GM10266 (cell line): ENCODE measurements at regions not wholly inside any gene's neighbourhood (a gene's known extent, or its start where the extent isn't known, plus 50 kb on each side); places are given as distances from the start of the nearest gene placed in this dataset.
A peak's percentile ranks its signal among the peaks of the same experiment; 100 is the strongest.

Experiments used
- DNase-seq: peaks from one replicate; pipeline ENCODE4 v3.0.0; 2012; ENCODE audit errors: extremely low spot score
- TF ChIP-seq, protein P1 (sequence below): IDR thresholded peaks from 2 replicates; pipeline ENCODE4 v1.5.1; 2012; ENCODE audit warnings: mild to moderate bottlenecking, low read depth; ENCODE audit not compliant: control insufficient read depth, insufficient read depth; ENCODE audit errors: missing control alignments

DNA sequence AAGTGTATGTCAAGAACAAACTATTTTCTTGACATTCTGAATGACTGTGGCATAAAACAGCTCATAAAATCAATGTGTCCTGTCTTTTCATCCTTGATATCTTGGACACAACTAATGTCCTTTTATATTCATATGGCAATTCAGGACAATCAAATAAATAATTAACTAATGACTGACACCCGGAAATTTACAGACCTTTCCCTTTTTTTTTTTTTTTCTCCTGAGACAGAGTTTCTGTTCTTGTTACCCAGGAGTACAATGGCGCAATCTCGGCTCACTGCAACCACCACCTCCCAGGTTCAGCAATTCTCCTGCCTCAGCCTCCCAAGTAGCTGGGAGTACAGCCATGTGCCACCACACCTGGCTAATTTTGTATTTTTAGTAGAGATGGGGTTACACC is 107.1 kb upstream of the LGSN start:
- DNase-seq = no peak
- TF ChIP-seq, protein P1, sequence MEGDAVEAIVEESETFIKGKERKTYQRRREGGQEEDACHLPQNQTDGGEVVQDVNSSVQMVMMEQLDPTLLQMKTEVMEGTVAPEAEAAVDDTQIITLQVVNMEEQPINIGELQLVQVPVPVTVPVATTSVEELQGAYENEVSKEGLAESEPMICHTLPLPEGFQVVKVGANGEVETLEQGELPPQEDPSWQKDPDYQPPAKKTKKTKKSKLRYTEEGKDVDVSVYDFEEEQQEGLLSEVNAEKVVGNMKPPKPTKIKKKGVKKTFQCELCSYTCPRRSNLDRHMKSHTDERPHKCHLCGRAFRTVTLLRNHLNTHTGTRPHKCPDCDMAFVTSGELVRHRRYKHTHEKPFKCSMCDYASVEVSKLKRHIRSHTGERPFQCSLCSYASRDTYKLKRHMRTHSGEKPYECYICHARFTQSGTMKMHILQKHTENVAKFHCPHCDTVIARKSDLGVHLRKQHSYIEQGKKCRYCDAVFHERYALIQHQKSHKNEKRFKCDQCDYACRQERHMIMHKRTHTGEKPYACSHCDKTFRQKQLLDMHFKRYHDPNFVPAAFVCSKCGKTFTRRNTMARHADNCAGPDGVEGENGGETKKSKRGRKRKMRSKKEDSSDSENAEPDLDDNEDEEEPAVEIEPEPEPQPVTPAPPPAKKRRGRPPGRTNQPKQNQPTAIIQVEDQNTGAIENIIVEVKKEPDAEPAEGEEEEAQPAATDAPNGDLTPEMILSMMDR = no peak

GRCh38 chr6:63427951-63428350 is 108.2 kb upstream of the LGSN start:
- TF ChIP-seq, protein P1 = no peak
- no peak for DNase-seq

- TF ChIP-seq, protein P1 = no peak
- no peak for DNase-seq
Observed at GRCh38 chr6:63430985-63431519, 111.3 kb upstream of the LGSN start.

DNA sequence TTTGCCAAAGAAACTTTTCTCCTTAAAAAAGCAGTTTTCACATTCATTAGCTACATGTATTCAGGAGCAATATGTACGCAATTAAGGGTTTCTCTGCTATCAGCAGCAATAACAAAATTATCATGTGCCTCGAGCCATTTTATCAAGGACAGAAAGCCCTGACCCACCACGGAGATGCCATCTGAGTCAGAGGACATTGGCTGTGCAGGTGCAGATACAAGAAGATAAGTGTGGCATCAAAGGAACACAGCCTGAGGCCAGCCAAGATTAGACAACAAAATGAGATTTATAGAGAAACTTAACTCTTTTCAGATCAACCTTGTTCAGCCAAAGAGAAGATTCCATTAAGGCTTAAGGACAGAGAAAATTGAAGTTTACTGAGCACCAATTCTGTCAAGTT is 115.2 kb upstream of the LGSN start:
- DNase-seq = no peak
- TF ChIP-seq, protein P1 = no peak

DNA sequence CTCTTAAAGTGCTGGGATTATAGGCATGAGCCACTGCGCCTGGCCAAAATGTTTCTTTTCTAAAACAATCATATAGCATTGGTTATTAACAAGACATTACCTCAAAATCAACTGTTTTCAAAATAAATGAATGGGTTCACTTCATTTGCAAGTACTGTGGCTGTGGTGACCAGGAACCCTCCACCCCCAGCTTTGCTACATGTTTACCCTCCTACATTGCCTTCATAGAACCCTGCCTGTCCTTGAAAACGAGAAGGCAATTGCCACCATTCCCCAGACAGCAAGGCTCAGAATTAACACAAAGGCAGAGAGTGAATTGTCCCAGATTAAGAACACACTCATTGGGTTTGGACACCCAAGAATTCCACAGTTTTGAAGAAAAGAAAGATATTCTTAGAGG is 116.6 kb upstream of the LGSN start:
- TF ChIP-seq, protein P1 = no peak
- no peak for DNase-seq

GRCh38 chr6:63437058-63437457 is 117.3 kb upstream of the LGSN start:
- no peak for DNase-seq
- TF ChIP-seq, protein P1 = no peak

GRCh38 chr6:63440057-63440456 is 120.3 kb upstream of the LGSN start:
- DNase-seq = peak; percentile 24
- TF ChIP-seq, protein P1 = no peak
